ENCODE measurements at regions not wholly inside any gene's neighbourhood (a gene's known extent, or its start where the extent isn't known, plus 50 kb on each side); places are given as distances from the start of the nearest gene placed in this dataset.
A peak's percentile ranks its signal among the peaks of the same experiment; 100 is the strongest.

- CTCF ChIA-PET = interaction anchor here (1.0 to 5.7 kb wide), 4 partner anchors 19 to 226 kb away, joined by 3 to 64 read pairs (median 8); no protein-coding TSS in a partner anchor
- TF ChIP-seq CTCF (IDR thresholded peaks at IDR 0.05; ENCODE audit: control extremely low read depth, extremely low read depth, low read depth, missing control alignments) = no peak
- POLR2A ChIA-PET = no interaction called here
- DNase-seq (ENCODE audit: extremely low spot score) = no peak
These were observed 122.5 kb upstream of the TRIM2 start for GRCh38 chr4:153081693-153082092.

- CTCF ChIA-PET = interaction anchor here (0.7 to 5.7 kb wide), 22 partner anchors 14 to 668 kb away, joined by 3 to 76 read pairs (median 4); no protein-coding TSS in a partner anchor
- POLR2A ChIA-PET = no interaction called here
- TF ChIP-seq CTCF (IDR thresholded peaks at IDR 0.05; ENCODE audit: control extremely low read depth, extremely low read depth, low read depth, missing control alignments) = no peak
- DNase-seq (ENCODE audit: extremely low spot score) = no peak
These were observed 121.6 kb upstream of the TRIM2 start for GRCh38 chr4:153082322-153083301.

DNA sequence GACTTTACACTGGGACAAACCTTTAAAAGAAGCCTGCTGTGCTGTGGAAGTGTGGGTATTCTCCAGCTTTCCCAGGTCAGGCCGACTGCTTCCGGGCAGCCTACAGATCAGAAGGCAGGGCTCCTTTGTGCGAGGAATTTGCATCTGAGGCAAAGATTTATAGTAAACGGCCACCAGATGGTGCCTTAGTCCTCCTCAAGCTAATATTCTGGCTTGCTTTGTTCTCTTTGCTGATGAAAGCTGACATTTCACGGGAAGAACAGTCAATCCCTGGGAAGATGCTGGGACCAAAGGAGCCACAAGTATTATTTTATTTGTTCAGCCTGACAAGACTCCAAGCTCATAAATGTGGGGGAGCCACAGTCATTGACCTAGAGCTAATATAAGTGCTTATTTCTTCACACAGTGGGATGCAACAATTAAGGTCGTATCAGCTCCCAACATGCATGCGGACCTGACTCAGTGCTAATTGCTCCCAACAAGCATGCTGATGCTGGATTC is 120.7 kb upstream of the TRIM2 start:
- DNase-seq (ENCODE audit: extremely low spot score) = peak; percentile 72
- POLR2A ChIA-PET = no interaction called here
- CTCF ChIA-PET = interaction anchor here (0.7 to 5.7 kb wide), 24 partner anchors 9 to 667 kb away, joined by 3 to 76 read pairs (median 4); no protein-coding TSS in a partner anchor
- peak; percentile 55 for TF ChIP-seq CTCF (IDR thresholded peaks at IDR 0.05; ENCODE audit: control extremely low read depth, extremely low read depth, low read depth, missing control alignments)

- DNase-seq (ENCODE audit: extremely low spot score) = no peak
- TF ChIP-seq CTCF (IDR thresholded peaks at IDR 0.05; ENCODE audit: control extremely low read depth, extremely low read depth, low read depth, missing control alignments) = no peak
- ChIA-PET CTCF (interaction anchor here (0.7 to 5.7 kb wide), 28 partner anchors 10 to 630 kb away, joined by 3 to 76 read pairs (median 6); no protein-coding TSS in a partner anchor), POLR2A (no interaction called here)
These were observed 119.8 kb upstream of the TRIM2 start for GRCh38 chr4:153084224-153084979.

DNA sequence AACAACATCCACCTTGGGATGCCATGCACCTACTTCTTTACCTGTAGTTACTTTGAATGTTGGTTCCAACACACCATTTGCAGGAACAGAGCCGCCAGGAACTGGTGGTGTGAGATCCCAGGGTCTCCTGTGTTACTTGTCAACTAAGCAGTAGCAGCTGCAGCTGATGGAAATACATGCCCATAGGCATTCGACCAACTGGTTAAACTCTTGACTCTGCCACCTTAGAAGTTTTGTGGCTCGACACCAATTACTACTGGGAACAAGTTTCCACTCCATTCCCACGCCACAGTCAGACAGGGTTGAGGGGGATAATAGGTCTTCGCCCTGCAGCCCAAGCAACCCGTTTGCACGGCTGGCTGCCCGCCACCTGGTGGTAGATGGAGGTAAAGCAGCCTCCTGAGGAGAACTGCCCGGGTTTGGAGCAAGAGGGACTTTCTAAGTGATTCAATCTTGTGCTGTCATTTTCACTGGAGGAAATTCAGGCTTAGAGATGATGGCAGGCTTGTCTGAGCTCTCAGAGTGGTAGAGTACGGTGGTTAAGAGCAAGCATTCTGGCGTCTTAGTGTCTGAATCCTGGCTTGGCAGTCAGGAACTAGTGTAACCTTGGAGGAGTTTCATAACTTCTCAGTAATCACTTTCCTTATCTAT is 119.1 kb upstream of the TRIM2 start:
- DNase-seq (ENCODE audit: extremely low spot score) = peak; percentile 65
- ChIA-PET POLR2A (no interaction called here), CTCF (interaction anchor here (0.7 to 5.7 kb wide), 29 partner anchors 8 to 631 kb away, joined by 3 to 76 read pairs (median 4); partner anchors contain the start of genes ARFIP1 and TIGD4)
- peak; percentile 96 for TF ChIP-seq CTCF (IDR thresholded peaks at IDR 0.05; ENCODE audit: control extremely low read depth, extremely low read depth, low read depth, missing control alignments)

Measured in GM10248 (cell line).